HG03097 (cell line): ENCODE measurements at regions not wholly inside any gene's neighbourhood (a gene's known extent, or its start where the extent isn't known, plus 50 kb on each side); places are given as distances from the start of the nearest gene placed in this dataset.

ENCODE experiments used
- ATAC-seq: cut with Tn5 transposase; IDR thresholded peaks from one replicate; pipeline ENCODE4 v1.9.1; 2021; ENCODE audit not compliant: unreplicated experiment, low FRiP score

- ATAC-seq = no peak
Observed at GRCh38 chr22:48690583-48691317, 1136.9 kb downstream of the BRD1 start.

- no peak for ATAC-seq
Observed at GRCh38 chr22:48689206-48689605, 1138.5 kb downstream of the BRD1 start.

DNA sequence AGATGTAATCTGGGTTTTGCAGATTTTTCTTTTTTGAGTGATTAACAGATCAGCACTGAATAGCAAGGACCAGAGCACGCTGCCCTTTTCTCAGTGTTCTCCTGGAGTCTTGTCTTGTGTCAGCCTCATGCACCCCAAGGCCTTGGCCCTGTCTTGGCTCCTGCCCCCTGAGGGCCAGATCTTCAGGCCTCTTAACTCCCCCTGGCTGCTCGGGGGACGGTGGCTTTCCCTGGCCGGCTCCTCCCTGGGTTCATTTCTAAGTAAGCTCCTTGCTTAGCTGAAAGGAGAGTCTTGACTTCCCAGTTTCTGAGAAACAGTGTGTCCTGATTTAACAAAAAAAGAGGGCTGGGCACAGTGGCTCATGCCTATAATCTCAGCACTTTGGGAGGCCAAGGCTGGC, 1139.3 kb downstream of the BRD1 start:
- no peak for ATAC-seq

- ATAC-seq = no peak
Observed at GRCh38 chr22:48687606-48688005, 1140.1 kb downstream of the BRD1 start.

- no peak for ATAC-seq
Observed at GRCh38 chr22:48686694-48687302, 1140.9 kb downstream of the BRD1 start.

- ATAC-seq = no peak
Observed at GRCh38 chr22:48685767-48686166, 1141.9 kb downstream of the BRD1 start.

DNA sequence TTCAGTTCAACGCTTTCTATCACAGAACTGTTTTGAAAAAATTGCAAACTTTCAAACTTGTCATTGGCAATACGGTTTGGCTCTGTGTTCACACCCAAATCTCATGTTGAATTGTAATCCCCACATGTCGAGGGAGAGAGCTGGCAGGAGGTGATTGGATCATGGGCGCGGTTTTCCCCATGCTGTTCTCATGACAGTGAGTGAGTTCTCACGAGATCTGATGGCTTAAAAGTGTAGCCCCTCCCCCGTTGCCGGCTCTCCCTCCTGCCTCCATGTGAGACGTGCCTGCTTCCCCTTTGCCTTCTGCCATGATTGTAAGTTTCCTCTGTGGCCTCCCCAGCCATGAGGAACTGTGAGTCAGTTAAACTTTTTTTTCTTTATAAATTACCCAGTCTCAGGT, 1144.0 kb downstream of the BRD1 start:
- ATAC-seq = no peak

DNA sequence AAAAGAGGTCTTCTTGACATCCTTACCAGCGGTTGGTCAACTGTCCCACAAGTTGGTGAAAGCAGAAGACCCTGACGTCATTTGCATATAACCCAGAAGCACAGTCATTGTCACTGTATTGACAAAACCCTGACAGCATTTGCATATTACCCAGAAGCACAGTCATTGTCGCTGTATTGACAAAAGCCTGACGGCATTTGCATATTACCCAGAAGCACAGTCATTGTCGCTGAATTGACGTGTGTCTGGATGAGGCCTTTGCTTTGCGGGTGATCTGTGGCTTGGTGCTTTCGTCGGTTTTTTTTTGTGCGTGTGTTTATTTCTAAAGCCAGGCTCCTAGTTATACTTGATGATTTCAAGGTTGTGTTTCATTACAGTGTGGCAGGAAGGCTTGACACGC, 1145.2 kb downstream of the BRD1 start:
- no peak for ATAC-seq

DNA sequence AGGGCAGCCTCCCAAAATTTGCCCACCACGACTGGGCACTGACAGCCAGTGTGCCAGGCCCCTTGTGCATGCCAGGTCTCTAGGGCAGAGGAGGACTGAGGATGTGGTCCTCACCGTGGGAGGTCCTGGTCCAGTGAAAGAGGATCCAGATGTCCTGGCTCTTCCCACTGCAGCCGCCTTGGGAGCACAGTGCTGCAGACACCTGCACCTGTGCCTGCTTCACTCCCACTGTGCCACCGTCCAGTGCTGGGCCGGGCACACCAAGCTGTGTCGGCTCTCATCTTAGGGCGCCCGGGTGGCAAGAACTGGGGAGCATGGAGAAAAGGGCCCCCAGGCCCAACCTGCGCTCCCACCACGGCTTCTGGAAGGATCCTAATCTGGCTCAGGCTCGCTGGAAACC, 1147.1 kb downstream of the BRD1 start:
- no peak for ATAC-seq

DNA sequence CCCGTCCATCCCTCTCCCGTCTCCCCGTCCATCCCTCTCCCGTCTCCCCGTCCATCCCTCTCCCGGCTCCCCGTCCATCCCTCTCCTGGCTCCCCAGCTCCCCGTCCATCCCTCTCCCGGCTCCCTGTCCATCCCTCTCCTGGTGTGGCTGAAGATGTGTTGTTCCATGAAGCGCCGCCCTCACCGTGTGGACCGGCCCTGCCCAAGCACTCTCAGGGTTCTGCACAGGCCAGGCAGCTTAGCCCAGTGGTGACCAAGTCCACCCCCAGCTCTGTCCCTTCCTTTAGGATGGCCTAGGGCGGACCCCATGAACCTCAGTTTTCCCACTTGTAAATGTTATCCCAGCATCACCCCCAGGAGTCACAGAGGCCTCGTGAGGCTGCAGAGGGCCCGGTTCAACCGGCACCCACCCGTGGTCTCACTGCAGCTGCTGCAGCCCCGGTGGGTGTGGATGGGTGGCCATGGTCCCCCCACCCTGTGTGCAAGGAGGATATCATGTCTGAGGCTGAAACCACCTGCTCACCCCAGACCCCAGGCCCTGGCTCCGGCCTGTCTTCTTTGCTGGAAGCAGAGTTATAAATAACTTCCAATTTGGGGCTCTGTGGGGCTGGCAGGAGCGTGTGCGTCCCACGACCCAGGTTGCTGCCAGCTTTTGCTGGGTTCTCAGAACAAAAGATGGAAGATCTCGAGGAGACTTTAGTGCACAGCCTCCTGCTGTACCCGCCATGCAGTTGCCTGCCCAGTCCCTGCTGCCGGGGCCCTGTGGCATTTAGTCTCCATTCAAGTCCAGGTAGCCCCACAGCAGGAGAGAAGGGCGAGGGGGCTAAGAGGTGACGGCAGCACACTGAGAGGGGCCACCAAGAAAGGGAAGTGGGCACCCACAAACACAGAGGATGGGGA, 1147.8 kb downstream of the BRD1 start:
- ATAC-seq = no peak

DNA sequence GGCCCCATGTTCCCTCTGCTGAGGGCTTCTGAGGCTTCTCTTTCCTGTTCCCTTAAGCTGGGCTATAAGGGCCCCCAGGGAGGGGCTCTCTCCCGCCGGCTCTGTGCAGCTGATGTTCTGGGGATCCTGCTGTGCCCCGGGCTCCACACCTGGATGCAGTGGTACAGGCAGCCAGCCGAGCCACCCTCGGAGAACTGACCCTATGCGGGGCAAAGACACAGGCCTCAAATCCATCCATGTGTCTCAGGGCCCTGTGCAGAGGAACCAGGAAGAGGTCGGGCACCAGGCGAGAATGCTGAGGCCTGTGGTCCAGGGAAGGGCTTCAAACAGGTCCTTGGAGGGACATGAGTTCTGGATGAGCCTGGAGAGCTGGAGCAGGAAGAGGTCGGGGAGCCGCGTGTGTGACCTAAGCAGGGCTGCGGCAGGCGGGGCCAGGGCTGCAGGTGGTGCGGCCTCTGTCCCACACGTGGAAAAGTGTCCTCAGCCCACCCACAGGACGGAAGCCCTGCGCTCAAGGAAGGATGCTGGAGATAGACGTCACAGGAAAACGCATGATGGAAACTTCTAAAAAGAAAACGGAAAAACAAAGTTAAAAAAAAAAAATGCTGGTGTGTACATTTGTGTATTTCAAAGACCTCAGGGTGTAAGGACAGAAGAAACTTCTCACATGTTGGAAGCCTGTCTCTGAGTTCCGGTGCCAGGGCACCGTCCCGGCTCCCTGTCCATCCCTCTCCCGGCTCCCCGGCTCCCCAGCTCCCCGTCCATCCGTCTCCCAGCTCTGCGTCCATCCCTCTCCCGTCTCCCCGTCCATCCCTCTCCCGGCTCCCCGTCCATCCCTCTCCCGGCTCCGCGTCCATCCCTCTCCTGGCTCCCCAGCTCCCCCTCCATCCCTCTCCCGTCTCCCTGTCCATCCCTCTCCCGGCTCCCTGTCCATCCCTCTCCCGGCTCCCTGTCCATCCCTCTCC, 1149.2 kb downstream of the BRD1 start:
- ATAC-seq = no peak

DNA sequence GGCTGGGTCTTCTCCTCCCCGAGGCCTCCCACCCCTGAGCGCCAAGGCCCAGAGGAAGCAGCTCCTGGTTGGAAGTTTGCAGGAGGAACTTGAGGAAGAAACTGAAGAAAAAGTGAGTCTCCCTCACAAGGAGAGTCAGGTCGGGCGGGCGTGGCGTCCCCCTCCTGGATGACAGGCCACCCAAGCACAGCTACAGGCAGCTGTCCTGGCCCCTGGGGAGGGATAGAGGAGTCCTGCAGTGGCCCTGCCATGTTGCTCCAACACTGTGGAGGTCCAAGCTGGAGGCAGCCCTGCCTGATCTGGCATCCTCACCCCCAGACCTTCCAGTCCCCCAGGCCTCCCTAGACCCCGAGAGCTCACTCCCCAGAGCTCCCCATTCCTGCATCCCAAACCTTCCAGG, 1150.1 kb downstream of the BRD1 start:
- ATAC-seq = no peak

- ATAC-seq = no peak
Observed at GRCh38 chr22:48677168-48677520, 1150.5 kb downstream of the BRD1 start.

GRCh38 chr22:48676266-48677167, 1151.2 kb downstream of the BRD1 start:
- ATAC-seq = no peak

- no peak for ATAC-seq
Observed at GRCh38 chr22:48675830-48676145, 1151.9 kb downstream of the BRD1 start.

GRCh38 chr22:48675141-48675829, 1152.4 kb downstream of the BRD1 start:
- no peak for ATAC-seq

DNA sequence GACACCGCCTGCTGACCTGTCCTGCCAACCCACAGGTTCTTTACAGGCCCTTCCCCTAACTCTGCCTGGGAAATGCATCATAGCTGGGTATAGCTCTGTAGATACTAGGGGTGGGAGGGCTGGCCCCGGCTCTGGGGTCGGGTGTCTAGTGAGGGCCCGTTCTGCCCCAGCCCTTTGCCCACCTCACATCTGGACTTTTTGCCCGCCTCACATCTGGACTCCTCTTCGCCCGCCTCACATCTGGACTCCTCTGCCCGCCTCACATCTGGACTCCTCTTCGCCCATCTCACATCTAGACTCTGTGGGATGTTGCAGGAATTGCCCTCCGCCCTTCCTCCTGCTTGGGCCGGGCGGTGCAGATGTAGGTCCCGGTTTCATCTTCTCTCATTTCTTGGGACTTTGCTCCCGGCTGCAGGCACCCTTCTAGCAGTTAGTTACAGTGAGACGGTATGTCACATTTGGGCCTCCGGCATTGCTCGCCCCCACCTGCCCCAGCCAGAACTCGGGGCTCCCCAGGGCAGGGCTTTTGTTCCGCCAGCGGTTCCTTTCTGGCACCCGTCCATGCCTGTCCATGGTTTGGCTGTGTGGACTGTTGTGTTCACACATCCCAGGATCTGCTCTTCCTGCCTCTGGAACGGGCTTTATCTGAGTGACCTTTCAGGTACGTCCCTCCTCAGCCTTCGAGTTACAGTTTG, 1153.7 kb downstream of the BRD1 start:
- ATAC-seq = no peak

DNA sequence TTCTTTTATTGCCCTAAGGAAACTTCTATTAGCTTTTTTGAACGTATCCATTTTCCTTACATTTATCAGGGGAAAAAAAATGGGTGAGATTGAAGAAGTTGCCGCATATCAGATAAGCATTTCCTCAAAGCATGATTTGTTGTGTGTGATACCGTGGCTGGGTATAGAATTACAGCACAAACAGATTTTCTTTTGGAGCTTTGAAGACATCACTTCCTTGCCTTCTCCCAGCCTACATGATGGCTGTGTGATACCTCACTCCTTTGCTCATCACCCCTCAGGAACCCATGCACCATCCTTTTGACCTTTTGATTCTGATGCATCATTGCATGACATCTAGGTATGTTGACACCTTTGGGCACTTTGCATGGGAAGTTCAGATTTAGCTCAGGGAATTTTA, 1155.3 kb downstream of the BRD1 start:
- no peak for ATAC-seq
